ENCODE measurements at regions not wholly inside any gene's neighbourhood (a gene's known extent, or its start where the extent isn't known, plus 50 kb on each side); places are given as distances from the start of the nearest gene placed in this dataset.

GRCh38 chr5:58403822-58404433 lies 56.0 kb downstream of the PLK2 start:
- no peak for DNase-seq (ENCODE audit: extremely low spot score)
- ChIA-PET CTCF (no interaction called here), POLR2A (no interaction called here)
- TF ChIP-seq FOXA1 (IDR thresholded peaks at IDR 0.05) (no peak), LEF1 (IDR thresholded peaks at IDR 0.05; ENCODE audit: borderline replicate concordance) (no peak), ZNF384 (IDR thresholded peaks at IDR 0.05) (no peak), PKNOX1 (IDR thresholded peaks at IDR 0.05) (no peak), SP1 (IDR thresholded peaks at IDR 0.05) (no peak), ARNT (IDR thresholded peaks at IDR 0.05) (no peak), ELF4 (IDR thresholded peaks at IDR 0.05) (no peak), HDGF (IDR thresholded peaks at IDR 0.05; ENCODE audit: borderline replicate concordance) (no peak), TARDBP (IDR thresholded peaks at IDR 0.05) (no peak), NFRKB (IDR thresholded peaks at IDR 0.05) (no peak), FOXK2 (IDR thresholded peaks at IDR 0.05) (no peak), SUZ12 (IDR thresholded peaks at IDR 0.05) (no peak), CTBP1 (IDR thresholded peaks at IDR 0.05; ENCODE audit: borderline replicate concordance) (no peak), FOXM1 (IDR thresholded peaks at IDR 0.05; ENCODE audit: borderline replicate concordance) (no peak), BHLHE40 (IDR thresholded peaks at IDR 0.05; ENCODE audit: borderline replicate concordance) (no peak), L3MBTL2 (conservative IDR thresholded peaks at IDR 0.05) (no peak)

GRCh38 chr5:58401701-58402100 lies 58.2 kb downstream of the PLK2 start:
- ChIA-PET CTCF (no interaction called here), POLR2A (no interaction called here)
- no peak for DNase-seq (ENCODE audit: extremely low spot score)
- TF ChIP-seq TARDBP (IDR thresholded peaks at IDR 0.05) (no peak), FOXA1 (IDR thresholded peaks at IDR 0.05) (no peak), ELF4 (IDR thresholded peaks at IDR 0.05) (no peak), FOXK2 (IDR thresholded peaks at IDR 0.05) (no peak), CTBP1 (IDR thresholded peaks at IDR 0.05; ENCODE audit: borderline replicate concordance) (no peak), ZNF384 (IDR thresholded peaks at IDR 0.05) (no peak), L3MBTL2 (conservative IDR thresholded peaks at IDR 0.05) (no peak), SUZ12 (IDR thresholded peaks at IDR 0.05) (no peak), BHLHE40 (IDR thresholded peaks at IDR 0.05; ENCODE audit: borderline replicate concordance) (no peak), SP1 (IDR thresholded peaks at IDR 0.05) (no peak), NFRKB (IDR thresholded peaks at IDR 0.05) (no peak), LEF1 (IDR thresholded peaks at IDR 0.05; ENCODE audit: borderline replicate concordance) (no peak), PKNOX1 (IDR thresholded peaks at IDR 0.05) (no peak), HDGF (IDR thresholded peaks at IDR 0.05; ENCODE audit: borderline replicate concordance) (no peak)

- POLR2A ChIA-PET = no interaction called here
- DNase-seq (ENCODE audit: extremely low spot score) = no peak
- TF ChIP-seq HDGF (IDR thresholded peaks at IDR 0.05; ENCODE audit: borderline replicate concordance) = no peak
- TF ChIP-seq L3MBTL2 (conservative IDR thresholded peaks at IDR 0.05) = no peak
- no peak for TF ChIP-seq ELF4 (IDR thresholded peaks at IDR 0.05)
- TF ChIP-seq LEF1 (IDR thresholded peaks at IDR 0.05; ENCODE audit: borderline replicate concordance) = no peak
- no peak for TF ChIP-seq ZNF384 (IDR thresholded peaks at IDR 0.05)
- TF ChIP-seq PKNOX1 (IDR thresholded peaks at IDR 0.05) = no peak
- TF ChIP-seq TARDBP (IDR thresholded peaks at IDR 0.05) = no peak
- no peak for TF ChIP-seq FOXM1 (IDR thresholded peaks at IDR 0.05; ENCODE audit: borderline replicate concordance)
- no peak for TF ChIP-seq FOXK2 (IDR thresholded peaks at IDR 0.05)
- no peak for TF ChIP-seq CTBP1 (IDR thresholded peaks at IDR 0.05; ENCODE audit: borderline replicate concordance)
- CTCF ChIA-PET = no interaction called here
These were observed 59.1 kb downstream of the PLK2 start for GRCh38 chr5:58400737-58401136.

- ChIA-PET POLR2A (no interaction called here), CTCF (no interaction called here)
- DNase-seq (ENCODE audit: extremely low spot score) = no peak
- TF ChIP-seq NFRKB (IDR thresholded peaks at IDR 0.05) (no peak), L3MBTL2 (conservative IDR thresholded peaks at IDR 0.05) (no peak), SP1 (IDR thresholded peaks at IDR 0.05) (no peak), LEF1 (IDR thresholded peaks at IDR 0.05; ENCODE audit: borderline replicate concordance) (no peak), FOXM1 (IDR thresholded peaks at IDR 0.05; ENCODE audit: borderline replicate concordance) (no peak), TARDBP (IDR thresholded peaks at IDR 0.05) (no peak), SUZ12 (IDR thresholded peaks at IDR 0.05) (no peak), FOXA1 (IDR thresholded peaks at IDR 0.05) (no peak), CTBP1 (IDR thresholded peaks at IDR 0.05; ENCODE audit: borderline replicate concordance) (no peak), HDGF (IDR thresholded peaks at IDR 0.05; ENCODE audit: borderline replicate concordance) (no peak), ELF4 (IDR thresholded peaks at IDR 0.05) (no peak), FOXK2 (IDR thresholded peaks at IDR 0.05) (no peak)
These were observed 59.9 kb downstream of the PLK2 start for GRCh38 chr5:58399951-58400350.

- ChIA-PET POLR2A (no interaction called here), CTCF (no interaction called here)
- DNase-seq (ENCODE audit: extremely low spot score) = no peak
- no peak for TF ChIP-seq BHLHE40 (IDR thresholded peaks at IDR 0.05; ENCODE audit: borderline replicate concordance)
- no peak for TF ChIP-seq TARDBP (IDR thresholded peaks at IDR 0.05)
- no peak for TF ChIP-seq NFRKB (IDR thresholded peaks at IDR 0.05)
- TF ChIP-seq ARNT (IDR thresholded peaks at IDR 0.05) = no peak
- no peak for TF ChIP-seq SUZ12 (IDR thresholded peaks at IDR 0.05)
- no peak for TF ChIP-seq ELF4 (IDR thresholded peaks at IDR 0.05)
These were observed 65.5 kb downstream of the PLK2 start for GRCh38 chr5:58394339-58394738.

- CTCF ChIA-PET = no interaction called here
- POLR2A ChIA-PET = no interaction called here
- TF ChIP-seq SP1 (IDR thresholded peaks at IDR 0.05) (no peak), HDGF (IDR thresholded peaks at IDR 0.05; ENCODE audit: borderline replicate concordance) (no peak), L3MBTL2 (conservative IDR thresholded peaks at IDR 0.05) (no peak), NFRKB (IDR thresholded peaks at IDR 0.05) (no peak), BHLHE40 (IDR thresholded peaks at IDR 0.05; ENCODE audit: borderline replicate concordance) (no peak), ZNF384 (IDR thresholded peaks at IDR 0.05) (no peak), LEF1 (IDR thresholded peaks at IDR 0.05; ENCODE audit: borderline replicate concordance) (no peak), PKNOX1 (IDR thresholded peaks at IDR 0.05) (no peak)
- no peak for DNase-seq (ENCODE audit: extremely low spot score)
These were observed 66.2 kb downstream of the PLK2 start for GRCh38 chr5:58393716-58394115.
